ENCODE measurements at regions not wholly inside any gene's neighbourhood (a gene's known extent, or its start where the extent isn't known, plus 50 kb on each side); places are given as distances from the start of the nearest gene placed in this dataset.

GRCh38 chr1:87636198-87636892 is 307.7 kb downstream of the LMO4 start:
- no peak overlapping the region for H3K27ac Mint-ChIP-seq (ENCODE audit: unreplicated experiment)
- Histone ChIP-seq H3K36me3 (ENCODE audit: control insufficient read depth, insufficient read depth, low read length) (no peaks in the 10 kb centered on the region), H3K27me3 (replicated peaks; ENCODE audit: control insufficient read depth, insufficient read depth, low read length) (no peaks in the 10 kb centered on the region), H3K9me3 (no peaks in the 10 kb centered on the region), H3K4me1 (no peaks in the 10 kb centered on the region), H3K4me3 (ENCODE audit: low read depth, low read length) (no peak overlapping the region)
- H3K9me3 Mint-ChIP-seq (ENCODE audit: unreplicated experiment), result peaks cover 9% of the 10 kb centered on the region
- POLR2A ChIA-PET, result no interaction called here
- intact Hi-C loops (cut with micrococcal nuclease; ENCODE audit: unreplicated experiment), result no loop called here
- H3K4me3 Mint-ChIP-seq (ENCODE audit: unreplicated experiment), result no peak overlapping the region
- DNase-seq, result no peak
- BruUV-seq (replicated peaks), result no TSS peak
- no peaks in the 10 kb centered on the region for H3K27me3 Mint-ChIP-seq (ENCODE audit: insufficient read depth, unreplicated experiment)
- TF ChIP-seq CTCF (IDR thresholded peaks at IDR 0.05; ENCODE audit: insufficient read depth in 1 of 2, low read depth in 1 of 2, low read length in 1 of 2, severe bottlenecking in 1 of 2, unreplicated experiment in 1 of 2), result no peak
- CTCF ChIA-PET, result no interaction called here
- H3K36me3 Mint-ChIP-seq (ENCODE audit: insufficient read depth, unreplicated experiment), result no peaks in the 10 kb centered on the region
- peaks cover 7% of the 10 kb centered on the region for H3K4me1 Mint-ChIP-seq (ENCODE audit: low read depth, unreplicated experiment)

- H3K36me3 ChIP-seq (ENCODE audit: control insufficient read depth, insufficient read depth, low read length), result no peaks in the 10 kb centered on the region
- no peak overlapping the region for H3K4me3 ChIP-seq (ENCODE audit: low read depth, low read length)
- H3K27me3 ChIP-seq (replicated peaks; ENCODE audit: control insufficient read depth, insufficient read depth, low read length), result no peaks in the 10 kb centered on the region
- no peak for TF ChIP-seq CTCF (IDR thresholded peaks at IDR 0.05; ENCODE audit: insufficient read depth in 1 of 2, low read depth in 1 of 2, low read length in 1 of 2, severe bottlenecking in 1 of 2, unreplicated experiment in 1 of 2)
- no peaks in the 10 kb centered on the region for H3K27me3 Mint-ChIP-seq (ENCODE audit: insufficient read depth, unreplicated experiment)
- no peak overlapping the region for H3K4me3 Mint-ChIP-seq (ENCODE audit: unreplicated experiment)
- no peaks in the 10 kb centered on the region for H3K36me3 Mint-ChIP-seq (ENCODE audit: insufficient read depth, unreplicated experiment)
- H3K4me1 Mint-ChIP-seq (ENCODE audit: low read depth, unreplicated experiment), result peaks cover 7% of the 10 kb centered on the region
- DNase-seq, result no peak
- no peaks in the 10 kb centered on the region for H3K9me3 ChIP-seq
- POLR2A ChIA-PET, result no interaction called here
- H3K27ac Mint-ChIP-seq (ENCODE audit: unreplicated experiment), result no peak overlapping the region
- no peaks in the 10 kb centered on the region for H3K4me1 ChIP-seq
- intact Hi-C loops (cut with micrococcal nuclease; ENCODE audit: unreplicated experiment), result no loop called here
- H3K9me3 Mint-ChIP-seq (ENCODE audit: unreplicated experiment), result peaks cover 9% of the 10 kb centered on the region
- CTCF ChIA-PET, result no interaction called here
- BruUV-seq (replicated peaks), result no TSS peak
Observed at GRCh38 chr1:87638636-87639035, 310.0 kb downstream of the LMO4 start.

GRCh38 chr1:87641996-87642395 is 313.3 kb downstream of the LMO4 start:
- intact Hi-C loops (cut with micrococcal nuclease; ENCODE audit: unreplicated experiment), result no loop called here
- H3K27ac Mint-ChIP-seq (ENCODE audit: unreplicated experiment), result no peak overlapping the region
- CTCF ChIA-PET, result no interaction called here

More at GRCh38 chr1:87641996-87642395, 313.3 kb downstream of the LMO4 start:
- no peaks in the 10 kb centered on the region for H3K4me1 ChIP-seq
- Mint-ChIP-seq H3K27me3 (ENCODE audit: insufficient read depth, unreplicated experiment) (no peaks in the 10 kb centered on the region), H3K36me3 (ENCODE audit: insufficient read depth, unreplicated experiment) (no peaks in the 10 kb centered on the region), H3K4me3 (ENCODE audit: unreplicated experiment) (no peak overlapping the region), H3K4me1 (ENCODE audit: low read depth, unreplicated experiment) (peaks cover 7% of the 10 kb centered on the region), H3K9me3 (ENCODE audit: unreplicated experiment) (peaks cover 9% of the 10 kb centered on the region)
- no peak overlapping the region for H3K4me3 ChIP-seq (ENCODE audit: low read depth, low read length)
- no peak for TF ChIP-seq CTCF (IDR thresholded peaks at IDR 0.05; ENCODE audit: insufficient read depth in 1 of 2, low read depth in 1 of 2, low read length in 1 of 2, severe bottlenecking in 1 of 2, unreplicated experiment in 1 of 2)
- POLR2A ChIA-PET, result no interaction called here
- no peaks in the 10 kb centered on the region for H3K36me3 ChIP-seq (ENCODE audit: control insufficient read depth, insufficient read depth, low read length)
- no peaks in the 10 kb centered on the region for H3K27me3 ChIP-seq (replicated peaks; ENCODE audit: control insufficient read depth, insufficient read depth, low read length)
- no peak for DNase-seq
- no TSS peak for BruUV-seq (replicated peaks)
- H3K9me3 ChIP-seq, result no peaks in the 10 kb centered on the region

Data from Caco-2 (cell line).